Osteocyte (in vitro differentiated cells): ENCODE measurements at regions not wholly inside any gene's neighbourhood (a gene's known extent, or its start where the extent isn't known, plus 50 kb on each side); places are given as distances from the start of the nearest gene placed in this dataset.

Source experiments
- DNase-seq: peaks from one replicate; pipeline ENCODE4 v3.0.0; 2021; ENCODE audit warnings: mixed read lengths; ENCODE audit not compliant: unreplicated experiment; ENCODE audit errors: extremely low spot score
- H3K27ac Mint-ChIP-seq: one replicate; pipeline ENCODE4 v1.8.0; 2021; ENCODE audit warnings: mild to moderate bottlenecking, mixed read lengths; ENCODE audit not compliant: unreplicated experiment
- H3K27me3 Mint-ChIP-seq: one replicate; pipeline ENCODE4 v1.8.0; 2021; ENCODE audit warnings: mixed read lengths; ENCODE audit not compliant: unreplicated experiment
- H3K36me3 Mint-ChIP-seq: one replicate; pipeline ENCODE4 v1.8.0; 2021; ENCODE audit warnings: mixed read lengths; ENCODE audit not compliant: unreplicated experiment
- H3K4me1 Mint-ChIP-seq: one replicate; pipeline ENCODE4 v1.8.0; 2021; ENCODE audit warnings: mixed read lengths; ENCODE audit not compliant: unreplicated experiment
- H3K4me3 Mint-ChIP-seq: one replicate; pipeline ENCODE4 v1.8.0; 2021; ENCODE audit warnings: mild to moderate bottlenecking, moderate library complexity, mixed read lengths; ENCODE audit not compliant: unreplicated experiment
- H3K9me3 Mint-ChIP-seq: one replicate; pipeline ENCODE4 v1.8.0; 2021; ENCODE audit warnings: mixed read lengths; ENCODE audit not compliant: unreplicated experiment
- TF ChIP-seq, protein P1 (sequence below): fragments of 200-600 bp; sonication (generic); IDR thresholded peaks from 2 replicates; pipeline ENCODE4 v1.5.0; 2021; ENCODE audit warnings: antibody characterized with exemption, mild to moderate bottlenecking, moderate library complexity

GRCh38 chr4:156521631-156522030 lies 450.0 kb downstream of the PDGFC start:
- H3K27me3 Mint-ChIP-seq = no peaks in the 10 kb centered on the region
- no peak for DNase-seq

DNA sequence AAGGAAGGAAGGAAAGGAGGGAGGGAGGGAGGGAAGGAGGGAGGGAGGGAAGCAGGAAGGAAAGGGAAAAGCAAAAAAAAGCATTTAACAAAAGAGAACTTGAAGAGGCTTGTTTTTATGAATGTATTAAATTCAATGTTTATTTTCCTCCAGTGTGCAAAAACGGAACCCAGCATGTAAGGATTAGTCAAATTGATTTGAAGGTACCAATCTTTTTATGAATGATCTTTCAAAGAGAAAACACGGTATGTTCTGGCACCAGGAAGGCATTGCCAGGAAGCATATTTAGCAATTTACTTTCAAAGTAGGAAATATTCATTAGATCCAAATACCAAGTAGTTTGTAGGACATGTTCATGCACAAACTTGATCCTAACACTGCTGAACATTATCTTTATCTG lies 453.6 kb downstream of the PDGFC start:
- TF ChIP-seq, protein P1, sequence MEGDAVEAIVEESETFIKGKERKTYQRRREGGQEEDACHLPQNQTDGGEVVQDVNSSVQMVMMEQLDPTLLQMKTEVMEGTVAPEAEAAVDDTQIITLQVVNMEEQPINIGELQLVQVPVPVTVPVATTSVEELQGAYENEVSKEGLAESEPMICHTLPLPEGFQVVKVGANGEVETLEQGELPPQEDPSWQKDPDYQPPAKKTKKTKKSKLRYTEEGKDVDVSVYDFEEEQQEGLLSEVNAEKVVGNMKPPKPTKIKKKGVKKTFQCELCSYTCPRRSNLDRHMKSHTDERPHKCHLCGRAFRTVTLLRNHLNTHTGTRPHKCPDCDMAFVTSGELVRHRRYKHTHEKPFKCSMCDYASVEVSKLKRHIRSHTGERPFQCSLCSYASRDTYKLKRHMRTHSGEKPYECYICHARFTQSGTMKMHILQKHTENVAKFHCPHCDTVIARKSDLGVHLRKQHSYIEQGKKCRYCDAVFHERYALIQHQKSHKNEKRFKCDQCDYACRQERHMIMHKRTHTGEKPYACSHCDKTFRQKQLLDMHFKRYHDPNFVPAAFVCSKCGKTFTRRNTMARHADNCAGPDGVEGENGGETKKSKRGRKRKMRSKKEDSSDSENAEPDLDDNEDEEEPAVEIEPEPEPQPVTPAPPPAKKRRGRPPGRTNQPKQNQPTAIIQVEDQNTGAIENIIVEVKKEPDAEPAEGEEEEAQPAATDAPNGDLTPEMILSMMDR = no peak
- no peak overlapping the region for H3K4me3 Mint-ChIP-seq
- DNase-seq = no peak
- H3K27ac Mint-ChIP-seq = no peak overlapping the region
- H3K4me1 Mint-ChIP-seq = peaks cover 3% of the 10 kb centered on the region
- no peaks in the 10 kb centered on the region for H3K9me3 Mint-ChIP-seq
- no peaks in the 10 kb centered on the region for H3K27me3 Mint-ChIP-seq
- H3K36me3 Mint-ChIP-seq = no peaks in the 10 kb centered on the region

More at GRCh38 chr4:156521631-156522030, 450.0 kb downstream of the PDGFC start:
- H3K4me3 Mint-ChIP-seq = no peak overlapping the region
- H3K36me3 Mint-ChIP-seq = no peaks in the 10 kb centered on the region
- TF ChIP-seq, protein P1 = no peak
- peaks cover under 1% of the 10 kb centered on the region for H3K4me1 Mint-ChIP-seq
- no peak overlapping the region for H3K27ac Mint-ChIP-seq
- H3K9me3 Mint-ChIP-seq = no peaks in the 10 kb centered on the region

GRCh38 chr4:156517546-156517945 lies 454.1 kb downstream of the PDGFC start:
- H3K27me3 Mint-ChIP-seq = no peaks in the 10 kb centered on the region
- H3K9me3 Mint-ChIP-seq = no peaks in the 10 kb centered on the region
- TF ChIP-seq, protein P1 = no peak
- no peak overlapping the region for H3K27ac Mint-ChIP-seq
- no peak for DNase-seq
- H3K4me3 Mint-ChIP-seq = no peak overlapping the region
- peaks cover 3% of the 10 kb centered on the region for H3K4me1 Mint-ChIP-seq
- H3K36me3 Mint-ChIP-seq = no peaks in the 10 kb centered on the region

GRCh38 chr4:156516698-156517097 lies 454.9 kb downstream of the PDGFC start:
- Mint-ChIP-seq H3K4me3 (no peak overlapping the region), H3K27ac (no peak overlapping the region), H3K9me3 (no peaks in the 10 kb centered on the region), H3K27me3 (no peaks in the 10 kb centered on the region), H3K4me1 (peaks cover 3% of the 10 kb centered on the region), H3K36me3 (no peaks in the 10 kb centered on the region)
- no peak for DNase-seq
- TF ChIP-seq, protein P1 = no peak

DNA sequence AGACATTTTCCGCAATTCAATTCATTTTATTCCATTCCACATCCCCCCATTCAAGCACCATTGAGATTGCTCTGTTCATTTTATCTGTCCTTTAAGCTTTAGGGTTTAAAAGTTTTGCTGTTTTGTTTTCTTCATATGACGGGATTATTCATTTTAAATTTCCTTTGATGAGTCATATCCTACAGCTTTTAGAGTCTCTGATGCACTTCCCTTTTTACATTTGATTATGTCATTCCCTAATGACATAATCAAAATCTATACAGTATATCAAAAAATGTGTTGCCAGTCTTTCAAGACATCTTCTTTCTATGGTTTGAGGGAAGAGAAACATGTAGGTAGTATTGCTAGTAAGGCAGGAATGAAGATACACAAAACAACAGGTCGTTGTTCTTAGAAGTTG lies 456.3 kb downstream of the PDGFC start:
- Mint-ChIP-seq H3K9me3 (no peaks in the 10 kb centered on the region), H3K27me3 (no peaks in the 10 kb centered on the region), H3K27ac (no peak overlapping the region), H3K36me3 (no peaks in the 10 kb centered on the region), H3K4me1 (peaks cover 3% of the 10 kb centered on the region), H3K4me3 (no peak overlapping the region)
- TF ChIP-seq, protein P1 = no peak
- no peak for DNase-seq
